Lung (tissue), 11 donors: ENCODE measurements at regions not wholly inside any gene's neighbourhood (a gene's known extent, or its start where the extent isn't known, plus 50 kb on each side); places are given as distances from the start of the nearest gene placed in this dataset.
"Not testable (repeated sequence)": the region's sequence is repeated elsewhere in the genome, so short reads cannot be mapped to it uniquely, and the experiment has no call there.

ENCODE experiments used
- ATAC-seq: fragments of 200-7000 bp; cut with Tn5 transposase; one replicate; pipeline ENCODE4 v1.9.1; 2020; ENCODE audit warnings: moderate number of reproducible peaks; ENCODE audit not compliant: insufficient read depth, low FRiP score
- DNase-seq, 3 donors: peaks; one replicate each; pipeline ENCODE4 v3.0.0-alpha.2; 2013 to 2017
- H3K27ac ChIP-seq, 2 donors: one replicate each; pipeline ENCODE4 v1.5.1; 2013; ENCODE audit warnings: mild to moderate bottlenecking in 2 of 2, moderate library complexity in 2 of 2, control low read depth in 1 of 2, inconsistent platforms in 1 of 2, low read depth in 1 of 2, low read length in 1 of 2
- H3K27me3 ChIP-seq, 3 donors: one replicate each; pipeline ENCODE4 v1.5.1; 2013; ENCODE audit warnings: low read length in 2 of 3; ENCODE audit not compliant: control insufficient read depth in 3 of 3, insufficient read depth in 3 of 3
- H3K36me3 ChIP-seq, 4 donors: one replicate each; pipeline ENCODE4 v1.5.1; 2013; ENCODE audit warnings: low read length in 4 of 4, mild to moderate bottlenecking in 1 of 4, moderate library complexity in 1 of 4; ENCODE audit not compliant: control insufficient read depth in 4 of 4, insufficient read depth in 4 of 4
- H3K4me1 ChIP-seq, 5 donors: one replicate each; pipeline ENCODE4 v1.5.1; 2013; ENCODE audit warnings: low read length in 5 of 5, mild to moderate bottlenecking in 2 of 5, moderate library complexity in 1 of 5; ENCODE audit not compliant: control insufficient read depth in 5 of 5, insufficient read depth in 5 of 5
- H3K4me3 ChIP-seq: one replicate; pipeline ENCODE4 v1.5.1; 2013; ENCODE audit warnings: mild to moderate bottlenecking, control low read depth, moderate library complexity
- H3K9ac ChIP-seq, 2 donors: one replicate each; pipeline ENCODE4 v1.5.1; 2013; ENCODE audit warnings: low read length in 2 of 2, control low read depth in 1 of 2; ENCODE audit not compliant: insufficient read depth in 1 of 2
- H3K9me3 ChIP-seq, 4 donors: one replicate each; pipeline ENCODE4 v1.5.1; 2013; ENCODE audit warnings: low read length in 3 of 4, mild to moderate bottlenecking in 1 of 4, moderate library complexity in 1 of 4; ENCODE audit not compliant: control insufficient read depth in 4 of 4, insufficient read depth in 3 of 4
- CTCF ChIP-seq: IDR thresholded peaks from 2 replicates; pipeline ENCODE4 v1.5.1; 2012; ENCODE audit warnings: mild to moderate bottlenecking; ENCODE audit errors: control extremely low read depth, extremely low read depth
- WGBS, 2 donors: extraction: QIAGEN DNeasy Blood & Tissue Kit; methylation state at CpG; one replicate each; pipeline ENCODE4 v1.1.7; 2013; 5-methylcytosine and 5-hydroxymethylcytosine counted together
- donor health status: control.
- donor health status: control.
- donor health status: Bipolar disorder and iron deficiency.
- donor health status: healthy.
- donor health status: DM: yes; HTN: yes; CAD: no.

GRCh38 chrX:89033723-89034122, 286.7 kb downstream of the CPXCR1 start:
- Histone ChIP-seq H3K27me3 (peaks cover 0 to 4% (median 0%) of the 10 kb centered on the region in 3 donors), H3K27ac (no peak overlapping the region), H3K4me3 (no peak overlapping the region), H3K9me3 (peaks cover 0 to 6% (median 1%) of the 10 kb centered on the region in 4 donors), H3K4me1 (no peaks in the 10 kb centered on the region), H3K36me3 (no peaks in the 10 kb centered on the region), H3K9ac (no peak overlapping the region)
- WGBS, 2 donors, result 83 to 89% methylated on average over 1 of the region's 1 CpG
- no peak for DNase-seq
- no peak for TF ChIP-seq CTCF
- no peak for ATAC-seq

- H3K4me3 ChIP-seq, result no peak overlapping the region
- no peaks in the 10 kb centered on the region for H3K4me1 ChIP-seq
- H3K27me3 ChIP-seq, result peaks cover 0 to 4% (median 0%) of the 10 kb centered on the region in 3 donors
- no peaks in the 10 kb centered on the region for H3K36me3 ChIP-seq
- H3K27ac ChIP-seq, result no peak overlapping the region
- DNase-seq (no peak), ATAC-seq (no peak)
- H3K9me3 ChIP-seq, result peaks cover 0 to 8% (median 1%) of the 10 kb centered on the region in 4 donors
- TF ChIP-seq CTCF, result no peak
- WGBS, 2 donors, result 30 to 63% methylated on average over 1 of the region's 1 CpG
- no peak overlapping the region for H3K9ac ChIP-seq
Observed at GRCh38 chrX:89034679-89035078, 287.7 kb downstream of the CPXCR1 start.

DNA sequence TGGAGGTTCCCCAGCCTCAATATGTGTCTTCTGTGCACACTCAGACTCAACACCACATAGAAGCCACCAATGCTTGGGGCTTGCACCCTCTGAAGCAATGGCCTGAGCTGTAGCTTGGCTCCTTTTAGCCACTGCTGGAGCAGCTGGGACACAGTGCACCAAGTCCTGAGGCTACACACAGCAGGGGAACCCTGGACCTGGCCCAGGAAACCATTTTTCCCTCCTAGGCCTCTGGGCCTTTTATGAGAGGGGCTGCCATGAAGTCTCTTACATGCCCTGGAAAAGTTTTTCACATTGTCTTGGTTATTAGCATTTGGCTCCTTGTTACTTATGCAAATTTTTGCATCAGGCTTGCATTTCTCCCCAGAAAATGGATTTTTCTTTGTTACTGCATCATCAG, 306.2 kb downstream of the CPXCR1 start:
- Histone ChIP-seq H3K4me1 (no peaks in the 10 kb centered on the region), H3K4me3 (no peak overlapping the region), H3K27me3 (peaks cover 0 to 11% (median 0%) of the 10 kb centered on the region in 3 donors), H3K9me3 (peaks cover 0 to 3% (median 0%) of the 10 kb centered on the region in 4 donors), H3K36me3 (no peaks in the 10 kb centered on the region), H3K9ac (no peak overlapping the region), H3K27ac (no peak overlapping the region)
- no peak for TF ChIP-seq CTCF
- DNase-seq (no peak), ATAC-seq (no peak)

DNA sequence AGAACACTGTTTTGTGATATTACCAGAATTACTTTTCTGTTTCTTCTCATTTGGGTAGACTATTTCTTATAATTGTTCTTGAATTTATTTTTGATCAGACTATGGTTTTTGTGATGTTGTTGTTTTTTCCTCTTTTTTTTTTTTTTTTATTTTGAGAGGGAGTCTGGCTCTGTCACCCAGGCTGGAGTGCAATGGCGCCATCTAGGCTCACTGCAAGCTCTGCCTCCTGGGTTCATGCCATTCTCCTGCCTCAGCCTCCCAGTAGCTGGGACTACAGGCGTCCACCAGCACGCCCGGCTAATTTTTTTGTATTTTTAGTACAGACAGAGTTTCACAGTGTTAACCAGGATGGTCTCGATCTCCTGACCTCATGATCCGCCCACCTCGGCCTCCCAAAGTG, 352.6 kb downstream of the CPXCR1 start:
- 87 to 93% methylated on average over 6 to 7 of the region's 7 CpGs for WGBS, 2 donors
- H3K36me3 ChIP-seq, DNase-seq, H3K9ac ChIP-seq, H3K9me3 ChIP-seq, ATAC-seq, H3K27ac ChIP-seq, H3K4me1 ChIP-seq, H3K4me3 ChIP-seq, H3K27me3 ChIP-seq: not testable (repeated sequence)
